HG03066 (cell line): ENCODE measurements at regions not wholly inside any gene's neighbourhood (a gene's known extent, or its start where the extent isn't known, plus 50 kb on each side); places are given as distances from the start of the nearest gene placed in this dataset.

ENCODE experiments used
- ATAC-seq: cut with Tn5 transposase; IDR thresholded peaks from one replicate; pipeline ENCODE4 v1.9.1; 2021; ENCODE audit warnings: low read depth; ENCODE audit not compliant: unreplicated experiment

GRCh38 chr2:188835821-188836220 lies 138.4 kb upstream of the COL3A1 start:
- ATAC-seq: no peak

- ATAC-seq: no peak
These were observed 128.5 kb upstream of the COL3A1 start for GRCh38 chr2:188845692-188846091.

- ATAC-seq: no peak
These were observed 125.2 kb upstream of the COL3A1 start for GRCh38 chr2:188848887-188849435.

GRCh38 chr2:188850786-188851185 lies 123.4 kb upstream of the COL3A1 start:
- ATAC-seq: no peak

- no peak for ATAC-seq
These were observed 122.9 kb upstream of the COL3A1 start for GRCh38 chr2:188851311-188851710.

- ATAC-seq: no peak
These were observed 122.3 kb upstream of the COL3A1 start for GRCh38 chr2:188851826-188852225.

- no peak for ATAC-seq
These were observed 121.4 kb upstream of the COL3A1 start for GRCh38 chr2:188852772-188853171.

GRCh38 chr2:188853307-188853706 lies 120.9 kb upstream of the COL3A1 start:
- ATAC-seq: no peak

GRCh38 chr2:188865681-188866080 lies 108.5 kb upstream of the COL3A1 start:
- no peak for ATAC-seq

GRCh38 chr2:188869550-188869949 lies 104.6 kb upstream of the COL3A1 start:
- no peak for ATAC-seq

- no peak for ATAC-seq
These were observed 103.9 kb upstream of the COL3A1 start for GRCh38 chr2:188870289-188870688.

- no peak for ATAC-seq
These were observed 99.1 kb upstream of the COL3A1 start for GRCh38 chr2:188875104-188875503.

GRCh38 chr2:188878716-188879115 lies 95.5 kb upstream of the COL3A1 start:
- ATAC-seq: no peak

- ATAC-seq: no peak
These were observed 93.4 kb upstream of the COL3A1 start for GRCh38 chr2:188880740-188881139.

GRCh38 chr2:188881434-188881833 lies 92.7 kb upstream of the COL3A1 start:
- no peak for ATAC-seq

GRCh38 chr2:188884046-188884445 lies 90.1 kb upstream of the COL3A1 start:
- ATAC-seq: no peak

- no peak for ATAC-seq
These were observed 89.7 kb upstream of the COL3A1 start for GRCh38 chr2:188884517-188884916.

GRCh38 chr2:188889187-188889586 lies 85.0 kb upstream of the COL3A1 start:
- no peak for ATAC-seq

- no peak for ATAC-seq
These were observed 83.4 kb upstream of the COL3A1 start for GRCh38 chr2:188890755-188891154.

GRCh38 chr2:188892636-188893035 lies 81.5 kb upstream of the COL3A1 start:
- no peak for ATAC-seq

GRCh38 chr2:188893972-188894371 lies 80.2 kb upstream of the COL3A1 start:
- no peak for ATAC-seq

GRCh38 chr2:188894979-188895378 lies 79.2 kb upstream of the COL3A1 start:
- ATAC-seq: no peak

- no peak for ATAC-seq
These were observed 77.1 kb upstream of the COL3A1 start for GRCh38 chr2:188897096-188897495.
